GM18499 (cell line): ENCODE measurements at regions not wholly inside any gene's neighbourhood (a gene's known extent, or its start where the extent isn't known, plus 50 kb on each side); places are given as distances from the start of the nearest gene placed in this dataset.

Experiments
- ATAC-seq: cut with Tn5 transposase; IDR thresholded peaks from one replicate; pipeline ENCODE4 v1.9.1; 2021; ENCODE audit warnings: moderate number of reproducible peaks; ENCODE audit not compliant: insufficient read depth, unreplicated experiment

DNA sequence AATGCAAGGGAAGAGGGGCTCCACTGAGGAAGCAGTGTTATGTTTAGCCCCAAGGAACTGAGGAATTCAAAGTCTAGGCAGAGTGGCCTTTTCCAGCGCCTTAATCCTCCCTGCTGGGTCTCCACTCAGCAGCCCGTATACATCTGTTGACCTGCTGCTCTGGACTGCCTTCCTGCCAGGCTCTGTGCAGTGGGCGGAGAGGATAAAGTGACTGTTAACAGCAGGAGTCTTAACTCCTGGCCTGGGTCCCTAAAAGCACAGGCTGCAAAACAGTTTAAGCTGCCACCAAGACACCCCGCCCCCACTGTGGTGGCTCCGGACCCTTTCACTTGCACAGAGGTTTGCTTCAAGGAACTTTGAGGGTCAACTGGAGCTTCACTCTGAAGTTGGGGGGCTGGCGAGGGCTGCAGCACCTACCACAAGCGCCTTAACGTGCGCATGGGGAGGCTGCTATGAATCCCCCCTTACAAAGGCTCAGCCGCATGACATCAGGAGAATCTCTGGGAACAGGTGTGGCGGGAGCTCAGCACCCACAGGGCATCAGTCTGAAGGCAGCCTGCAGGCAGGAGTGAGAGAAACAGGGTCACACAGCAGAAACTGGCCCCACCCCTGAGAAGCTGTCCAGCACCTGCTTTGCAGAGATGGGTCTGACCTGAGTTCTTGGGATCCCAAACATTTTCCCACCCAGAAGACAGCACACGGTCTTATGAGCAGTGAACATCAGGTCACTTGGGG, 358.2 kb upstream of the GATB start:
- ATAC-seq: no peak

DNA sequence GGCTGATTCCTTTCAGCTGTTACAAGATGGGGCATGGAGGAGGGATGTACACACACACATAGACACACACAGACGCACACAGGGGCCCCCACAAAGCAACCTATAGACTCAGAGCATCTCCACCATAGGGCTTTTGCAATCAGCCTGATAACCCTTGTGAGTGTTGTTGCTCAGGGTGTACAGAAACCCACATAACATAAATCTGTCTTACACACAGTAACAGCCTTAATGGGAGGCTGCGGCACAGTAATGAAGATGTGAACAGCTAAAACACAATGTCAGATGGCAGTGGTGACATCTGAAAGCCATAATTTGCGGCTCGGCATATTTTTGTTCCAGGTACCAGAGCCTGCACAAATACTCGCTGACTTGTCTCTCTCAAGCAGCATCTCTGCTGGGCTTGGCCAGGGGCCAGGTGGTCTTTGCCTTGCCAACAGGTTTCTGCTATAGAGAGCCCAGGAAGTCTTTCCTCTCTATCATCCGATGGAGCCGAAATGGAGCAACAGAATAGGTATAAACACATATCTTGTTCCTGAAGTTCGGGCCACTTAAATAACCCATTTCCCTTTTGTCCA, 357.2 kb upstream of the GATB start:
- ATAC-seq: no peak

DNA sequence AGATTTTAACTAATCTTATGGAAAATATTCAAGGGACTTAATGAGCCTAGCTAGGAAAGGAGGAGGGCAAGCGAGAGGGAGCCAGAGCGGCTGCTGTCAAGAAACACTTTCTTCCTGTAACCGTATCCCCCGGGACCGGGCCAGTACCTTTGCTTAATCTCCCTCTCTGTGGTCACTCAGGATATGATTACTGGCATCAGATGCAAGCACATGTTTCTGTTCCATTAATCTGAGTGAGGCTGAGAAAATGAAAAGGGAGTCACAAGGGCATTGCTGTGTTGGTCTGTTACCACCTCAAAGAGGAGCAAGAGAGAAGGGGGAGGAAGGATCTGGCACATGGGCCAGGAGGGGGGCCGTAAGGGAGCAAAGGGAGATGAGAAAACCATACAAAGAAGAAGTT, 356.7 kb upstream of the GATB start:
- no peak for ATAC-seq

DNA sequence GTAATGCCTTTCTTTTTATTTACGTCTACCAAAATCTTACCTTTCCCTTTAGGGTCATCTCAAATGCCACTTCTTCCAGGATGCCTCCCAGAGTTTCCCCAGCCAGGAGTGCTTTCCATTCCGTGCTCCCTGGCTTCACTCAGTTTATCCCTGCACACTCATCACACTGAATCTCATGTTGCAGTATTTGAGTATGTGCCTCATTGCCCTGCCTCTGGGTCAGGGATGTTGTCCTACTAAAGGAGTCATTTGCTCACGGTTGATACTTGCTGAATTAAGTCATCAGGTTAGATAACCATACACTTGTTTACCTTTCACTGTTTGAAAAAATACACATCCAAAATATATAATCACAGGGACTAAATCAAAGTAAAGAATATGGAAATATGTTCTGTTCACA, 356.2 kb upstream of the GATB start:
- no peak for ATAC-seq

DNA sequence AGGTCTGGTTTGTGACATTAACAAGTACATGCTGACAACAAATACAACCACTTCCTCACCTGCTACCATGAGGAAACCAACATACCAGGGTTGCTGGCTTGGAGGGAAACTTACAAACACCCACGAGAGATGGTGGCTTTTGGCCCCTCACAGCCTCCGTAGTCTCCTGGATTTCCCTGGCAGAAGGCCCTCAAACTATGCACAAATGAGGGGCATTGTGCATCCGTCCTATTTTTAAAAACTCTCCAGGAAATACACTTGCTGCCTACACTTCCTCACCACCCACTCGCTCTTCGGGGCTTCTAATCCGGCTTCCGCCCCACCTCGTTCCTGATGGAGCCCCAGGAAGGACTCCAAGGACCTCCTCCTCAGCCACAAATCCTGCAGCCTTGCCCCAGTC, 355.0 kb upstream of the GATB start:
- no peak for ATAC-seq

DNA sequence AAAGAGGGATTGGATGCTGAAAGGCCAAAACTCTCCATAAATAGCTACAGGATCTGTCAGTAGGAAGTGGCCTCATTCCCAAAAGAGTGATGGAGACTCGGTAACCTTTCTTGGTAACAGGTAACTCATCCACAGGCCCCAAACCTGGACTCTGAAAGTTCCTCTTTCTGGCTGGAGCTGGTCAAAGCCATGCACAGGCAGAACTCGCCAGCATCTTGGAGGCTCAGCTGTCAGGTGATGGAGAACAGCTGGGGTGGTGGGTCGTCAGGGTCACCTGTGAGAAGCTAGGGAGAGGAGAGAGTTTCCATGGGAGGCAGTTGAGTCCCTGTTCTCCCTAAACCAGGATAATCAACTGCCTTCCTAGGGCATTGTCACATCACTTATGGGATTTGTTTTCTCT, 354.3 kb upstream of the GATB start:
- ATAC-seq: no peak

DNA sequence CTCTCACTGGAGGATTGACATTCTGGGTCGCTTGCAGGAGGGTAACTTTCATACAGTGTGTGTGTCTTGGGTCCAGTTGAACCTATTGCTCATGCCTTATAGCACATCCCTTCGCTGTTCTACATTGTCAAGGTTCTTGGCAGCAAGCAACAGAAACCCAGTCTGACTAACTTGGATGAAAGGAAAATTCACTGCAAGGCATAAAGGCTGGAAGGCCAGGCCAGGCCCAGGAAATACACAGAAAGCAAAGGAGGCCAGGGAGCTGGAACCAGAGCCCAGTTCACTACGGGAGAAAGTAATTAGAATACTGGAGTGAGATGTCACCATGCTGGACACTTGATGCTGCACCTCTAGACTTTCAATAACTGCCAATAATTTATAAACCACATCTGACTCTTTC, 353.8 kb upstream of the GATB start:
- ATAC-seq: no peak

DNA sequence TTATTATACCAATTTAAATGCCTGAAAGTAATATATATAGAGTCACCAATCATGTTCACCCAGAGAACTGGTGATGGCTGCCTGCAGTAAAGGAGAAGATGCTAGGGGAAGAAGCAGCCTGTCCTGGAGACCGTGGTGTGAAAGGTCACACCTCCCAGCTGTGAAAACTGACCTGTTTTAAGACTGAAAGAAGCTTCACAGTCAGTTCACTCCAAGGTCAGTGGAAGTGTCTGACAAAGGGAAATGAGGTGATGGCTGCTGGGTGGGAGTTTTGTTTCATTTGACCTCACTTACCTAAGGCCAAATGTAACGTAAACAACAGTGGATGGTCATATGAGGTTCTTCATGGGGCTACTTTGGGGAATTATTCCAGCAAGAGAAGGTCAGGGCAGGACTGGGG, 352.1 kb upstream of the GATB start:
- ATAC-seq: no peak

DNA sequence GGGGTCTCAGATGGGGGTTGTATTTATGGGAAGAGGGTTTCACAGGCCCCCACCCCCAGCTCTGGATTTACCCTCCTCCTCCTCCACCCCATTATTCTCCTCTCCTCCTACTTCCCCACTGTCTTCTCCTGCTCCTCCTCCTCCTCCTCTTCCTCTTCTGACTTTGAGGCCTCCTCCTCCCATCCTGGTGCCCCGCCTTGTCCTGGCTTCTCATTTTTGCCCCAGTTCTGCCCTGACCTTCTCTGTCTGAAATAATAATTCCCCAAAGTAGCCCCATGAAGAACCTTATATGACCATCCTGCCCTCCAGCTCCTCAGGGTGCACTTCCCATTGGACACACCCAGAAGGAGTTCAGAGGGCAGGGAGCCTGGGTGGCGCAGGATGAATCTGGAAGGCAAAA, 351.4 kb upstream of the GATB start:
- no peak for ATAC-seq

DNA sequence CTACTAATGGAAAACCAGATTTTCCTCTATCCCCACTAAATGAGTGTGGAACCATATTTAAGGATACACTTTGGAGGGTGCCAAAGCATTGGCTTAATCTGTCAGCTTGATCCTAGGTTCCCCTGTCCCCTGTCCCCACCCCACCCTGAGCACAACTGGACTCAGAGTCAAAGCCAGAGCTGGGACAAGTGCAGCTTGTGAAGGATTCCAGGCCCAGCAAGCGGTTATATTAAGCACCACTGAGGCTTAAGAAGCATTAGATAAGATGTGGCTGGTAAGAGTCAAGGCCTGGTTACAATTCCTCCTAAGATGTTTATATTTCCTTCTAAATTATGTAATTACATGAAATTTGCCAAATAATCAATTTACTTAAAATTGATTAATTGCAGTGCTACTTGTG, 350.0 kb upstream of the GATB start:
- ATAC-seq: no peak

DNA sequence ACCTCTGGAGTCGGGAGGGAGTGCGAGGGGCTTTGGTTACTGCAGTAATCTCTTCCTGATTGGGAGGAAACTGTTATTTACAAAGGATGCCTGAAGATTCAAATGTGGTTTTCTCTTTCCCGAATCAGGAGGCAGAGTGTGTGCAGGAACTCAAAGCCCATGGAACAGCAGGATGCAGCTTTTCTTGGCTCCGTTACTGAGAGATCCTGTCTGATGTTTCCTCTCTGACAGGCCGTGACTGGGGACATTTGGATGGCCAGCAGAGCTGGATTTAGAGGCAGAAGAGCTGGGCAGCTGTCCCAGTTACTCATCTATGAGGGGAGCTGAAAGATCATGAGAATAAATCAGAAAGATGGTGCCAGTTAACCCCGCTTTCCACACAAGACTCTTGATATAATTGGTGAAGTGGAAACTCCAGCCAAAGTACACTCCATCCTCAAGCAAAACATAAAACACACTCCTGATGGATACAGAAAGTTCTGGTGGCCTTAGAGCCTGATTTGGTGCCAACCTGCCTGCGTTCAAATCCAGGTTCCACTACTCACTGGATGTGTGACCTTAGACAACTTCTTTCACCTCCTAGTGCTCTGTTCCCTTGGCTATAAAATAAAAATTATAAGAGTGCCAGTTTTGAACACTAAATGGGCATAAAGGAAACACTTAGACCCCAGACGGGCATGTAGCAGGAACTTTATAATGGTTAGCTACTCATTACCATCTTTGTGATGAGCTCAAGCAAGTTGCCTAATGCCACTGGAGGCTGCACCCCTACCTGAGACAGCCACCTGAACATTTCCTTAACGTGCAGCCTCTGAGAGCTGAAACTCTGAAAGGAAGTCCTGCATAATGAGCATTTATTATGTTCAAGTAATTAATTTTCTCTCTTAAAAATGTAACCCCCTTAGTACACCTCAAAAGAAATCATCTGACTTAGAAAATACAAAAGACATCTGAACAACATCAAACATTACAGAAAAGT, 349.0 kb upstream of the GATB start:
- ATAC-seq: no peak

DNA sequence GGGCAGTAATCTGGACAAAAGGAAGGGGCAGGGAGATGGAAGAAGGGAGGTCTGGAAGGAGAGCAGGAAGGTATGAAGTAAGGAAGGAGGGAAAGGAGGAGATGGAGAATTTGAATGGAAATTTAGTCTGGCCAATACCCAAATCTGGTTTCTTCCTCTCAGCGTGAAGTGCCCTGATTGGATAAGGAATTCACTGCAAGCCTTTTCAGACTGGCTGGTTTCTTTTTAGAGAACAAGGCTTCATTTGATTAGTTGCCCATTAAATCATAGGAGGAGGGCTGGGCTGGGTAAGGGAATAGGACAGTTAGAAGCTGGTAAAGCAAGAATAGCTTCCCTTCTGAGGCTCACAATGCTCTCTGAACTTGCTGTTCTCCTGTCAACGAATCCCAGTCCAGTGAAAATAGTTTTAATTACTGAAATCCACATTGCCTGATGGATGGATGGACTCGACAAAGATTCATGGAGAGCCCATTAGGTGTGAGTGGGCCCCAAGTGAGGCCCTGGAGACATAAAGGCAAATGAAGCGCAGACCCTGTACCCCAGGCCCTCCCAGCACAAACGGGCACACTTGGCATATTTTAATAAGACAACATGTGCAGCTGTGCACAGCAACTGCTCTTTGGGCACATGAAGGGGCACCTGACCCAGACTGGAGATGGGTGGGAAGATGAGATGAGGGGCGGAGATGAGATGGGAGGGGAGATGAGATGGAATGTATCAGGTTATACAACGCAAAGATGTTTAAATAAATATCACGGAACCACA, 347.1 kb upstream of the GATB start:
- no peak for ATAC-seq

DNA sequence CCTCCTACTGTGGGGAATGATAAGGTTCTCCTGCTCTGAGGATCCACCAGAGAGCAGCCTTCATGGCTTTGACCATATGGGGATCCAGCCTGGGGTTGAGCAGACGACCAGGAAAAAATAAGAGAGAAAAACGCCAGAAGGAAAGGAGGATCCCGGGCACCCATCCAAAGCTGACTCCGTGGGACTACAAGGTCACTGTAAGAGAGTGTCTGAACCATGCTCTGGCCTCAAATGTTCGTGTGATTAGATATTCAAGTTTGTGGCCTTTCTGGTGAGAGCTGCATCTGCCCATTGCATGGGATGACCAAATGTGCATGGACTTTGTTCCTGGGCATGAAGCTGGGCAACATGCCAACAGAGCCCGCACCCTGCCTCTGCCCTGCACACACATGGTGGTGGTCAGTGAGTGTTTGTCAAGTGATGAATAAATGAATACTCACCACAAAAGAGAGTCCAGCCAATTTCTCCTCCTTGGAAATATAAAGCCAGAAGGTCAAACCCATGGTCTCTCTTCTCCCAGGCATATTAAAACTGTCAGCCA, 346.0 kb upstream of the GATB start:
- ATAC-seq: no peak

DNA sequence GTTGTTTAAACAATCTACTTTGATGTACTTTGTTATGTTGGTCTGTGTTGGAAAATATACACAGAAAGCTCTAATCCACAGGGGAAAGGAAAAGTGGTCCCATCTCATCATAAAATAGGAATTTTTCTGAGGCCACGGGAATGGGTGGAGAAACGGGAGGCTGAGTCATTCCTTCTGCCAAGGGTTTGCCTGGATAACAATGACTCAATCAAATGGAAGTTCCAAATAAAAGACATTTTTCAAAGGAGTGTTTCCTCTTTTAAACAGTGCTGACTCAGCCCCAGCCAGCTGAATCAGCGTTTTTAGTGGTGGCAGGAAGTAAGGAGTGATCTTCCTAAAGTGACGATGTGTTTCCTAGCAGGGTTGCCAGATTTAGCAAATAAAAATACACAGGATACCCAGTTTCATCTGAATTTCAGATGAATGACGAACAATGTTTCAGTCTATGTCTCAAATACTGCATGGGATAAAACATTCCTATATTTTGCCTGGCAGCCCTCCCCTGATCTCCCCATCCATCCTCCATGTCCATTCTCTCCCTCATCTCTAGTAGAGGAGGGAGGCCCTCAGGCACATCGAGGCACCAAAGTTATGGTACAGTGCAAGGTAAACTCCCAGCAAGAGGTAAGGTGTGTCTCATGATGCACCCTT, 345.4 kb upstream of the GATB start:
- ATAC-seq: no peak

DNA sequence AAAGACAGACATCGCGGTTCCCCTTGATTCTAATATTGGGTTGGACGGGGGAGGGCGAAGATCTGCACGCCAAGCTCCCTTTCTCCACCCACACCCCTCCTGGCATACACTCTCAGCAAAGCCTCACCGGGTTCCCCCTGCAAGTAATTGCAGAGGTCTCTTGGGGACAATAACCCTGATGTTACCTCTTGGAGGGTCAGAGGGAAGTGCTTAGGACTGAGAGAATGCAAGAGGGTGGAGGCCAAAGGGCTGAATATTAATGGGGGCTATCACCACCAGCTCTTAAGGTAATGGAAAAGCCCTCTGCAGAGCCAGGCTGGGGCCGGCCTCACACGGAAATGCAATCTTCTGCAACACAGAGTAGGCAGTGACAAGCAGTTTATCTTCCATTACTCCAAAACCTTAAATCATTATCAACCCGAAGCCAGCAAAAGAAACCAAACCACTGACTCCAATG, 344.1 kb upstream of the GATB start:
- no peak for ATAC-seq

DNA sequence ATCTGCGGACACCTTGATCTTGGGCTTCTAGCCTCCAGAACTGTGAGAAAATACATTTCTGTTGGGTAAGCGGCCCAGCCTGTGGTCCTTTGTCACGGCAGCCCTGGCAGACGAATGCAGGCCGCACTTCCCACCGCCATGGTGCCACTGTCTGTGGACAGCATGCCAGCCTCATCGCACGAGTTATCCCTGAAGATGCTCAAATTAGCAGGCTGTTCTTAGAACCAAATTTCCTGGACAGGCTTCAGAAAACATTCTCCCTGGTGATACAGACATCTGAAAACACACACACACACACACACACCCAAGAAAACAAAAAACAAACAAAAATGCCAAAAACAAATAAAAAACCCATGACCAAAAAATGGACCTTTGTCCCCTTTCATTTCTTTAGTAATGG, 343.5 kb upstream of the GATB start:
- ATAC-seq: no peak

DNA sequence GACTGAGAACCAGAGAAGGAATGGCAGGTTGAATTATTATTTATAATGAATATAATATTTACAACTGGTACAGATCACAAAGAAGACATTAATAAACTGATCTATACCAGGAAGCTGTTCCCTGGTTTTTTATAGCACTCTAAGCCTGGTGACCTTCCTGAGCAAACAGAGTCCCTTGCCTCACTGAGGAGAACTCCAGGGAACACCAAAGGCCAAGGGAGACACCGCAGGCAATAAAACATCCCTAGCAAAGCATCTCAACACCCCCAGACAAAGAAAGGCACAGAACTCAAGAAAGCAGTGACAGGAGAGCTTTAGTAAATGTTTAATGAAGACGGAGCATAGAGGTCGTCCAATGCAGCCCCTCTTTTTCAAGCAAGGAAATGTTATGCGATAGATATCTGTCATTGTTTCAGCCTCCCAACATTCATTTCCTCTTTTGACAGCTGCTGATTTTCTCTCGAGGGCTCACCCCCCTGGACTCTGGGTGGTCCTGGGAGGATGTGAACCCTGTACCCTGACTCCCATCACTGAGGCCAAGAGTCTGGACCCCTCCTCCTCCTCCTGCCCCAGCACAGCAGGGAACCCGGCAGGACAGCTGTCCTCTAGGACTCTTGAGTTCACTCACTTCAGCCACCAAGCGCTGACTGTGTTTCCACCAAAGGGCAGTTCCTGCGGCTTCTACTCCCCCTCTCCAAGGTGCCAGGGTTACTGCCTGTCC, 342.5 kb upstream of the GATB start:
- ATAC-seq: no peak

DNA sequence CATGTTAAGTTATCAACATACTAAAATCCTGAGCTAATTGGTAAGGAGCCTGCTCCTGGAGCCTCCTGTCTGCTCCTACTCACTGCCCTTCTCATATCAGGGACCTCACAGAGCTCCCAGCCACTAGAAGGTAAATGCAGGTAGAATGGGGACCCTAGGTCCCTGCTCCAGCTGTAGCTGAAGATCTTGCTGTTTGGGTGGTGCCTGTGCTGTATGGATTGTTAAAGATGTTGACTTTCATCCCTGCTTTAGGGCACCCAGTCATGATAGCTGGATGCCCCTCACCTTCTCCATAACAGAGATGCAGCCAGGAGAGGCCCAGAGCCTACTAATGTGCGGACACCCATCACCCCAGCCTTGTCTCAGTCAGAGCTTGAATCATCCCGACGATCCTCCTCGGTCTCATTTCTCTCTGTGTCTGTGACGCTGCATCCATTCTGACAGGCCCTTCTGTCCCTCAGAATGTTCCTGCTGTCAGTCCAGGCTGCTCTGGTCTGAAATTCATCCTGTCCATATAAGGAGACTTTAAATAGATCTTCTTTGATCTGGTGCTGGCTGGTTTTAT, 341.7 kb upstream of the GATB start:
- no peak for ATAC-seq
